ENCODE measurements at regions not wholly inside any gene's neighbourhood (a gene's known extent, or its start where the extent isn't known, plus 50 kb on each side); places are given as distances from the start of the nearest gene placed in this dataset.

DNA sequence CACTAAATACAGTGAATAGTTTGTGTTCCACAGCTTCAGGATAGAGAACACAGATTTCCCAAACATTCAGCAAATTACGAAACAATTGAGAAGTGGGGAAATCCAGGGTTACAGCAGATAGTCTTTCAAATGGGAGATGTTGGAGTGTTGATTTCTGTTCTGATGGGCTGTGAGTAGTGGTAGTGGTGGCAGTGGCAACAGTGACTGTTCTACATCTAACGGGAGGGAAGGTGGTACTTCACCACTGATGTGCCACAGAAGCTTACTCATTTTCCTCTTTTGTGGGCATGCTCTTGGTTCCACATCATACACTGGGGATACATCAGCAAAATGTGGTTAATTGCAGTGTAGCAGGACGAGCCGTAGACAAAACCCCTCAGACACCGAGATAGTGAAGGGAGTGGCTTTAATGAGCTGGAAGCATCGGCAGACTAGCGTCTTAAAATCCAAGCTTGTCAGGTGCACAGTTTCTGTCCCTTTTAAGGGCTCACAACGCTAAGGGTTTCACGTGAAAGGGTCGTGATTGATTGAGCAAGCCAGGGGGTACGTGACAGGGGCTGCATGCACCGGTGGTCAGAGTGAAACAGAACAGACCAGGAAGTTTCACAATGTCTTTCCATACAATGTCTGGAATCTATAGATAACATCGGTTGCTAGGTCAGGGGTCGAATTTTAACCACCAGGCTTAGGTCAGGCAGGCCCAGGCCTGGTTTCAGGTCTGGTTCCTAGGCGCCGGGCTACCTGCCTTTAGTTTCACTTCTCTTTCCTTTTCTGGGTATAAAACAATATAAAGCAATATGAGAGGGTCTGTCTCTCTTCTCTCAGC, 330.6 kb upstream of the FBXO33 start (continued):
- TF ChIP-seq PBX2 (CRISPR knock-in tag; IDR thresholded peaks at IDR 0.05) (0 out of 2 replicates have a peak, but pooled peaks have one; percentile 31), HOXA7 (CRISPR knock-in tag; IDR thresholded peaks at IDR 0.05) (peak; percentile 56; the same call in 1 of the 2 replicates), ZNF674 (CRISPR knock-in tag; IDR thresholded peaks at IDR 0.05; ENCODE audit: low read depth) (no peak), SOX6 (IDR thresholded peaks at IDR 0.05) (no peak), SOX6 (CRISPR knock-in tag; IDR thresholded peaks at IDR 0.05) (peak; percentile 99), ZNF709 (CRISPR knock-in tag; IDR thresholded peaks at IDR 0.05) (peak; percentile 81; the same call in 1 of the 2 replicates), GMEB1 (CRISPR knock-in tag; IDR thresholded peaks at IDR 0.05; ENCODE audit: borderline replicate concordance) (peak; percentile 78; the same call in 1 of the 2 replicates), SOX13 (IDR thresholded peaks at IDR 0.05) (peak; percentile 94), SOX13 (CRISPR knock-in tag; conservative IDR thresholded peaks at IDR 0.05 in 1 of 2, IDR thresholded peaks at IDR 0.05 in 1 of 2) (peak in 1 of 2 experiments; percentile 88; a peak in 2 of 4 replicates), POLR2AphosphoS2 (IDR thresholded peaks at IDR 0.05; ENCODE audit: low read depth, low read length) (no peak), ZSCAN20 (CRISPR knock-in tag; IDR thresholded peaks at IDR 0.05; ENCODE audit: borderline replicate concordance) (no peak; the same call in 1 of the 2 replicates), POGK (CRISPR knock-in tag; conservative IDR thresholded peaks at IDR 0.05) (peak; percentile 86), ELK4 (CRISPR knock-in tag; IDR thresholded peaks at IDR 0.05; ENCODE audit: borderline replicate concordance) (no peak), SKI (IDR thresholded peaks at IDR 0.05; ENCODE audit: partially characterized antibody) (peak; percentile 82), ZFY (CRISPR knock-in tag; IDR thresholded peaks at IDR 0.05) (peak; percentile 90), TAF1 (CRISPR knock-in tag; IDR thresholded peaks at IDR 0.05) (no peak), ZNF317 (CRISPR knock-in tag; IDR thresholded peaks at IDR 0.05) (peak; percentile 95), HNF4G (IDR thresholded peaks at IDR 0.05; ENCODE audit: borderline replicate concordance, low read depth, low read length) (0 out of 2 replicates have a peak, but pooled peaks have one; percentile 21), HNF4G (CRISPR knock-in tag; IDR thresholded peaks at IDR 0.05; ENCODE audit: borderline replicate concordance, low read depth) (peak; percentile 85), YEATS2 (CRISPR knock-in tag; IDR thresholded peaks at IDR 0.05; ENCODE audit: borderline replicate concordance) (0 out of 2 replicates have a peak, but pooled peaks have one; percentile 69), HES4 (CRISPR knock-in tag; IDR thresholded peaks at IDR 0.05; ENCODE audit: borderline replicate concordance) (0 out of 2 replicates have a peak, but pooled peaks have one; percentile 18)
- TF ChIP-seq, protein P1, sequence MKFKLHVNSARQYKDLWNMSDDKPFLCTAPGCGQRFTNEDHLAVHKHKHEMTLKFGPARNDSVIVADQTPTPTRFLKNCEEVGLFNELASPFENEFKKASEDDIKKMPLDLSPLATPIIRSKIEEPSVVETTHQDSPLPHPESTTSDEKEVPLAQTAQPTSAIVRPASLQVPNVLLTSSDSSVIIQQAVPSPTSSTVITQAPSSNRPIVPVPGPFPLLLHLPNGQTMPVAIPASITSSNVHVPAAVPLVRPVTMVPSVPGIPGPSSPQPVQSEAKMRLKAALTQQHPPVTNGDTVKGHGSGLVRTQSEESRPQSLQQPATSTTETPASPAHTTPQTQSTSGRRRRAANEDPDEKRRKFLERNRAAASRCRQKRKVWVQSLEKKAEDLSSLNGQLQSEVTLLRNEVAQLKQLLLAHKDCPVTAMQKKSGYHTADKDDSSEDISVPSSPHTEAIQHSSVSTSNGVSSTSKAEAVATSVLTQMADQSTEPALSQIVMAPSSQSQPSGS (CRISPR knock-in tag; IDR thresholded peaks at IDR 0.05) = 0 out of 2 replicates have a peak, but pooled peaks have one; percentile 57

Measured in HepG2 (cell line).